OCI-LY7 (cell line): ENCODE measurements at regions not wholly inside any gene's neighbourhood (a gene's known extent, or its start where the extent isn't known, plus 50 kb on each side); places are given as distances from the start of the nearest gene placed in this dataset.

Source experiments
- BruUV-seq: library from RNA; stranded (reverse); fragments of 400-500 nt; replicated peaks from 2 replicates; lab custom pipeline; 2021; lab: Mats Ljungman, UMichigan
- CTCF ChIA-PET: fragments of 300-600 bp; sonication (Branson Sonifier 250); formaldehyde crosslinking; loops from one replicate; lab custom pipeline; 2022; ENCODE audit warnings: antibody characterized with exemption; ENCODE audit not compliant: unreplicated experiment; lab: Charles Lee
- POLR2A ChIA-PET: fragments of 300-600 bp; sonication (Branson Sonifier 250); formaldehyde crosslinking; loops from one replicate; lab custom pipeline; 2022; ENCODE audit warnings: antibody characterized with exemption; lab: Charles Lee
- DNase-seq: peaks from one replicate; pipeline ENCODE4 v3.0.0-alpha.2; 2015; ENCODE audit warnings: low spot score
- H2AFZ ChIP-seq: fragments of 200-600 bp; sonication (generic), shearing (Covaris generic); 2 replicates; pipeline ENCODE4 v1.6.1; 2014; ENCODE audit warnings: mild to moderate bottlenecking, antibody characterized with exemption, low read length, moderate library complexity
- H3K27ac ChIP-seq: fragments of 200-600 bp; sonication (generic); 2 replicates; pipeline ENCODE4 v1.5.1; 2014; ENCODE audit warnings: mixed run types, low read depth, mild to moderate bottlenecking, moderate library complexity, low read length, inconsistent platforms; ENCODE audit not compliant: poor library complexity, severe bottlenecking
- H3K36me3 ChIP-seq: fragments of 200-600 bp; sonication (generic); 2 replicates; pipeline ENCODE4 v1.6.1; 2014; ENCODE audit warnings: mild to moderate bottlenecking, antibody characterized with exemption, low read length, moderate library complexity, mixed read lengths; ENCODE audit not compliant: insufficient read depth
- H3K4me1 ChIP-seq: fragments of 200-600 bp; sonication (generic); 2 replicates; pipeline ENCODE4 v1.5.1; 2014; ENCODE audit warnings: mild to moderate bottlenecking, low read length; ENCODE audit not compliant: insufficient read depth, poor library complexity, severe bottlenecking
- H3K4me2 ChIP-seq: fragments of 200-600 bp; sonication (generic); 2 replicates; pipeline ENCODE4 v1.6.1; 2014; ENCODE audit warnings: mild to moderate bottlenecking, low read length
- H3K4me3 ChIP-seq: fragments of 200-600 bp; sonication (generic); 2 replicates; pipeline ENCODE4 v1.5.1; 2014; ENCODE audit warnings: mild to moderate bottlenecking, low read depth, low read length; ENCODE audit not compliant: poor library complexity, severe bottlenecking
- H3K79me2 ChIP-seq: fragments of 200-600 bp; sonication (generic); 2 replicates; pipeline ENCODE4 v1.6.1; 2016; ENCODE audit warnings: low read depth, mild to moderate bottlenecking, low read length, moderate library complexity, mixed read lengths; ENCODE audit not compliant: insufficient read depth
- H3K9me2 ChIP-seq: fragments of 200-600 bp; sonication (generic); 2 replicates; pipeline ENCODE4 v1.6.1; 2016; ENCODE audit warnings: mild to moderate bottlenecking, low read length, mixed read lengths; ENCODE audit not compliant: insufficient read depth
- H3K9me3 ChIP-seq: fragments of 200-600 bp; sonication (generic); 2 replicates; pipeline ENCODE4 v1.6.1; 2014; ENCODE audit warnings: mild to moderate bottlenecking, mixed run types, low read length, mixed read lengths
- H4K20me1 ChIP-seq: fragments of 200-600 bp; sonication (generic); 2 replicates; pipeline ENCODE4 v1.6.1; 2014; ENCODE audit warnings: mild to moderate bottlenecking, antibody characterized with exemption, low read length, moderate library complexity, mixed read lengths; ENCODE audit not compliant: insufficient read depth
- EZH2phosphoT487 ChIP-seq: fragments of 200-600 bp; sonication (generic); IDR thresholded peaks from 2 replicates; pipeline ENCODE4 v1.6.1; 2018; ENCODE audit warnings: low read depth, borderline replicate concordance, mild to moderate bottlenecking, mixed run types, antibody characterized with exemption, low read length, moderate library complexity, mixed read lengths
- intact Hi-C: fragments of 100-400 bp; cut with micrococcal nuclease; formaldehyde crosslinking; loops from one replicate; pipeline ENCODE4 v1.10.0; 2022; ENCODE audit not compliant: unreplicated experiment
- TF ChIP-seq, protein P1 (sequence below): fragments of 200-600 bp; sonication (generic); conservative IDR thresholded peaks from 2 replicates; pipeline ENCODE4 v1.5.1; 2014; ENCODE audit warnings: mild to moderate bottlenecking, antibody characterized with exemption, low read length, moderate library complexity, mixed read lengths

- no peaks in the 10 kb centered on the region for H4K20me1 ChIP-seq
- H2AFZ ChIP-seq = no peak overlapping the region
- H3K36me3 ChIP-seq = no peaks in the 10 kb centered on the region
- no TSS peak for BruUV-seq
- intact Hi-C loops = no loop called here
- POLR2A ChIA-PET = no interaction called here
- H3K9me2 ChIP-seq = no peaks in the 10 kb centered on the region
- H3K79me2 ChIP-seq = no peaks in the 10 kb centered on the region
- CTCF ChIA-PET = no interaction called here
- H3K9me3 ChIP-seq = no peaks in the 10 kb centered on the region
- no peak for TF ChIP-seq EZH2phosphoT487
- TF ChIP-seq, protein P1, sequence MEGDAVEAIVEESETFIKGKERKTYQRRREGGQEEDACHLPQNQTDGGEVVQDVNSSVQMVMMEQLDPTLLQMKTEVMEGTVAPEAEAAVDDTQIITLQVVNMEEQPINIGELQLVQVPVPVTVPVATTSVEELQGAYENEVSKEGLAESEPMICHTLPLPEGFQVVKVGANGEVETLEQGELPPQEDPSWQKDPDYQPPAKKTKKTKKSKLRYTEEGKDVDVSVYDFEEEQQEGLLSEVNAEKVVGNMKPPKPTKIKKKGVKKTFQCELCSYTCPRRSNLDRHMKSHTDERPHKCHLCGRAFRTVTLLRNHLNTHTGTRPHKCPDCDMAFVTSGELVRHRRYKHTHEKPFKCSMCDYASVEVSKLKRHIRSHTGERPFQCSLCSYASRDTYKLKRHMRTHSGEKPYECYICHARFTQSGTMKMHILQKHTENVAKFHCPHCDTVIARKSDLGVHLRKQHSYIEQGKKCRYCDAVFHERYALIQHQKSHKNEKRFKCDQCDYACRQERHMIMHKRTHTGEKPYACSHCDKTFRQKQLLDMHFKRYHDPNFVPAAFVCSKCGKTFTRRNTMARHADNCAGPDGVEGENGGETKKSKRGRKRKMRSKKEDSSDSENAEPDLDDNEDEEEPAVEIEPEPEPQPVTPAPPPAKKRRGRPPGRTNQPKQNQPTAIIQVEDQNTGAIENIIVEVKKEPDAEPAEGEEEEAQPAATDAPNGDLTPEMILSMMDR = no peak
- H3K4me3 ChIP-seq = no peak overlapping the region
- no peaks in the 10 kb centered on the region for H3K4me1 ChIP-seq
- H3K27ac ChIP-seq = no peak overlapping the region
- DNase-seq = no peak
- H3K4me2 ChIP-seq = no peak overlapping the region
Observed at GRCh38 chr13:110993788-110994187, 78.9 kb upstream of the ANKRD10 start.

GRCh38 chr13:110991991-110992508, 77.2 kb upstream of the ANKRD10 start:
- intact Hi-C loops = no loop called here
- Histone ChIP-seq H2AFZ (no peak overlapping the region), H3K4me3 (no peak overlapping the region), H3K27ac (no peak overlapping the region), H3K4me1 (no peaks in the 10 kb centered on the region), H3K4me2 (no peak overlapping the region), H3K9me2 (no peaks in the 10 kb centered on the region), H3K79me2 (no peaks in the 10 kb centered on the region), H3K9me3 (no peaks in the 10 kb centered on the region), H4K20me1 (no peaks in the 10 kb centered on the region), H3K36me3 (no peaks in the 10 kb centered on the region)
- TF ChIP-seq, protein P1 = no peak
- no peak for TF ChIP-seq EZH2phosphoT487
- DNase-seq = no peak
- CTCF ChIA-PET = no interaction called here
- POLR2A ChIA-PET = no interaction called here
- no TSS peak for BruUV-seq

- no peak for DNase-seq
- no peaks in the 10 kb centered on the region for H3K9me3 ChIP-seq
- no peaks in the 10 kb centered on the region for H3K79me2 ChIP-seq
- ChIA-PET CTCF (no interaction called here), POLR2A (no interaction called here)
- no peak overlapping the region for H3K27ac ChIP-seq
- H3K4me3 ChIP-seq = no peak overlapping the region
- no peak overlapping the region for H3K4me2 ChIP-seq
- no peak for TF ChIP-seq EZH2phosphoT487
- TF ChIP-seq, protein P1 = no peak
- H3K9me2 ChIP-seq = no peaks in the 10 kb centered on the region
- no peaks in the 10 kb centered on the region for H3K4me1 ChIP-seq
- intact Hi-C loops = no loop called here
- no peaks in the 10 kb centered on the region for H4K20me1 ChIP-seq
- no peaks in the 10 kb centered on the region for H3K36me3 ChIP-seq
- H2AFZ ChIP-seq = no peak overlapping the region
- BruUV-seq = no TSS peak
Observed at GRCh38 chr13:110989331-110989730, 74.5 kb upstream of the ANKRD10 start.
